H9 (cell line): ENCODE measurements at regions not wholly inside any gene's neighbourhood (a gene's known extent, or its start where the extent isn't known, plus 50 kb on each side); places are given as distances from the start of the nearest gene placed in this dataset.

ENCODE experiments used
- DNase-seq: peaks from one replicate; pipeline ENCODE4 v3.0.0-alpha.2; 2017
- H2AFZ ChIP-seq: one replicate; pipeline ENCODE4 v1.6.1; 2013; ENCODE audit warnings: mild to moderate bottlenecking, low read length, control low read depth, moderate library complexity
- H2AK5ac ChIP-seq: 2 replicates; pipeline ENCODE4 v1.6.1; 2013; ENCODE audit warnings: low read length, control low read depth, mixed read lengths; ENCODE audit not compliant: insufficient read length
- H2BK120ac ChIP-seq: one replicate; pipeline ENCODE4 v1.6.1; 2013; ENCODE audit warnings: low read depth, mild to moderate bottlenecking, low read length, control low read depth, inconsistent platforms; ENCODE audit not compliant: poor library complexity, severe bottlenecking
- H2BK12ac ChIP-seq: 2 replicates; pipeline ENCODE4 v1.6.1; 2013; ENCODE audit warnings: low read length, control low read depth, mixed read lengths, low read depth; ENCODE audit not compliant: insufficient read length
- H2BK15ac ChIP-seq: 2 replicates; pipeline ENCODE4 v1.6.1; 2013; ENCODE audit warnings: low read depth, low read length, control low read depth
- H2BK20ac ChIP-seq: one replicate; pipeline ENCODE4 v1.6.1; 2013; ENCODE audit warnings: low read depth, mild to moderate bottlenecking, low read length, control low read depth, inconsistent platforms; ENCODE audit not compliant: poor library complexity, severe bottlenecking
- H2BK5ac ChIP-seq: 2 replicates; pipeline ENCODE4 v1.6.1; 2013; ENCODE audit warnings: low read length, control low read depth, mixed read lengths; ENCODE audit not compliant: insufficient read length
- H3K14ac ChIP-seq: 2 replicates; pipeline ENCODE4 v1.6.1; 2013; ENCODE audit warnings: low read length, control low read depth; ENCODE audit not compliant: insufficient read depth
- H3K18ac ChIP-seq: 2 replicates; pipeline ENCODE4 v1.6.1; 2013; ENCODE audit warnings: low read depth, mild to moderate bottlenecking, mixed read lengths, low read length, control low read depth; ENCODE audit not compliant: insufficient read length
- H3K23ac ChIP-seq: 2 replicates; pipeline ENCODE4 v1.6.1; 2013; ENCODE audit warnings: low read length, control low read depth, mixed read lengths, low read depth; ENCODE audit not compliant: insufficient read length
- H3K23me2 ChIP-seq: 2 replicates; pipeline ENCODE4 v1.6.1; 2013; ENCODE audit warnings: low read depth, mild to moderate bottlenecking, mixed read lengths, low read length, control low read depth; ENCODE audit not compliant: insufficient read length, poor library complexity, severe bottlenecking
- H3K27ac ChIP-seq: 2 replicates; pipeline ENCODE4 v1.5.1; 2013; ENCODE audit warnings: low read length, control low read depth, mixed read lengths, low read depth; ENCODE audit not compliant: insufficient read length
- H3K27me3 ChIP-seq: 2 replicates; pipeline ENCODE4 v1.6.1; 2013; ENCODE audit warnings: low read length, control low read depth, inconsistent platforms; ENCODE audit not compliant: insufficient read depth
- H3K4ac ChIP-seq: 2 replicates; pipeline ENCODE4 v1.6.1; 2013; ENCODE audit warnings: low read depth, mild to moderate bottlenecking, control low read depth, inconsistent platforms, low read length, moderate library complexity
- H3K4me1 ChIP-seq: 2 replicates; pipeline ENCODE4 v1.6.1; 2013; ENCODE audit warnings: low read length, control low read depth, inconsistent platforms; ENCODE audit not compliant: insufficient read depth
- H3K4me2 ChIP-seq: 2 replicates; pipeline ENCODE4 v1.6.1; 2013; ENCODE audit warnings: low read length, control low read depth, mixed read lengths; ENCODE audit not compliant: insufficient read length, insufficient read depth
- H3K56ac ChIP-seq: 2 replicates; pipeline ENCODE4 v1.6.1; 2013; ENCODE audit warnings: low read depth, mild to moderate bottlenecking, mixed read lengths, low read length, control low read depth; ENCODE audit not compliant: insufficient read length
- H3K79me1 ChIP-seq: 2 replicates; pipeline ENCODE4 v1.6.1; 2013; ENCODE audit warnings: low read depth, mild to moderate bottlenecking, moderate library complexity, low read length, control low read depth, inconsistent platforms; ENCODE audit not compliant: insufficient read depth, poor library complexity, severe bottlenecking
- H3K79me2 ChIP-seq: 2 replicates; pipeline ENCODE4 v1.6.1; 2013; ENCODE audit warnings: low read length, control low read depth, inconsistent platforms; ENCODE audit not compliant: insufficient read depth
- H3K9ac ChIP-seq: 2 replicates; pipeline ENCODE4 v1.6.1; 2013; ENCODE audit warnings: low read length, control low read depth, mixed read lengths; ENCODE audit not compliant: insufficient read length; ENCODE audit errors: extremely low read depth
- H3K9me3 ChIP-seq: one replicate; pipeline ENCODE4 v1.6.1; 2013; ENCODE audit warnings: low read depth, low read length, inconsistent platforms; ENCODE audit not compliant: control insufficient read depth
- H3T11ph ChIP-seq: one replicate; pipeline ENCODE4 v1.6.1; 2013; ENCODE audit warnings: mild to moderate bottlenecking, low read length, control low read depth, inconsistent platforms
- H4K20me1 ChIP-seq: one replicate; pipeline ENCODE4 v1.6.1; 2013; ENCODE audit not compliant: control insufficient read depth, insufficient read length, insufficient read depth
- H4K5ac ChIP-seq: 2 replicates; pipeline ENCODE4 v1.6.1; 2013; ENCODE audit warnings: low read depth, mild to moderate bottlenecking, mixed read lengths, low read length, control low read depth; ENCODE audit not compliant: insufficient read length
- H4K8ac ChIP-seq: replicated peaks from 2 replicates; pipeline ENCODE4 v1.6.1; 2013; ENCODE audit warnings: low read length, control low read depth, mixed read lengths, low read depth; ENCODE audit not compliant: insufficient read length
- H4K91ac ChIP-seq: 2 replicates; pipeline ENCODE4 v1.6.1; 2013; ENCODE audit warnings: low read depth, mild to moderate bottlenecking, moderate library complexity, mixed read lengths, low read length, control low read depth; ENCODE audit not compliant: insufficient read length
- H3K27ac Mint-ChIP-seq, 3 experiments: 2 replicates in 2 of 3; 3 replicates in 1 of 3; pipeline ENCODE4 v1.8.0; 2020 to 2021; ENCODE audit warnings: mixed read lengths in 3 of 3, mild to moderate bottlenecking in 1 of 3, moderate library complexity in 1 of 3
- H3K27me3 Mint-ChIP-seq: 2 replicates; pipeline ENCODE4 v1.8.0; 2021; ENCODE audit warnings: low read depth, mild to moderate bottlenecking, moderate library complexity, mixed read lengths
- H3K36me3 Mint-ChIP-seq, 3 experiments: 2 replicates in 2 of 3; 3 replicates in 1 of 3; pipeline ENCODE4 v1.8.0; 2020 to 2021; ENCODE audit warnings: low read depth in 3 of 3, mixed read lengths in 3 of 3; ENCODE audit not compliant: insufficient read depth in 1 of 3
- H3K4me1 Mint-ChIP-seq, 2 experiments: 2 replicates each; pipeline ENCODE4 v1.8.0; 2020; ENCODE audit warnings: mixed read lengths in 2 of 2
- H3K4me3 Mint-ChIP-seq, 2 experiments: 2 replicates in 1 of 2; 3 replicates in 1 of 2; pipeline ENCODE4 v1.8.0; 2020 to 2021; ENCODE audit warnings: mild to moderate bottlenecking in 2 of 2, mixed read lengths in 2 of 2, moderate library complexity in 1 of 2
- H3K9me3 Mint-ChIP-seq, 2 experiments: 2 replicates in 1 of 2; 3 replicates in 1 of 2; pipeline ENCODE4 v1.8.0; 2020; ENCODE audit warnings: mild to moderate bottlenecking in 2 of 2, mixed read lengths in 2 of 2, moderate library complexity in 1 of 2
- WGBS: extraction: QIAGEN DNeasy Blood & Tissue Kit; methylation state at CpG from one replicate; pipeline ENCODE4 v1.1.7; 2013; ENCODE audit warnings: missing lambda C conversion rate, low lambda C conversion rate, mixed read lengths; ENCODE audit not compliant: insufficient read length; ENCODE audit errors: extremely low coverage; 5-methylcytosine and 5-hydroxymethylcytosine counted together
- TF ChIP-seq, protein P1 (sequence below): fragments of 200-600 bp; sonication (generic); conservative IDR thresholded peaks from 3 replicates; pipeline ENCODE4 v1.8.0; 2021; ENCODE audit warnings: antibody characterized with exemption, mild to moderate bottlenecking

- Histone ChIP-seq H4K8ac (no peak overlapping the region), H2BK20ac (no peak overlapping the region), H3K23me2 (no peaks in the 10 kb centered on the region), H3K4me2 (no peak overlapping the region), H3K18ac (no peak overlapping the region), H3T11ph (no peak overlapping the region), H3K56ac (no peak overlapping the region), H2BK12ac (no peak overlapping the region), H3K79me2 (no peaks in the 10 kb centered on the region), H2BK120ac (no peak overlapping the region), H2AK5ac (no peak overlapping the region), H3K79me1 (no peaks in the 10 kb centered on the region), H3K23ac (no peak overlapping the region), H3K14ac (no peak overlapping the region), H3K9ac (no peak overlapping the region), H2BK5ac (no peak overlapping the region), H3K27ac (no peak overlapping the region), H4K91ac (no peak overlapping the region), H3K9me3 (no peaks in the 10 kb centered on the region), H3K27me3 (no peaks in the 10 kb centered on the region), H3K4me1 (no peaks in the 10 kb centered on the region; the same call in 1 of the 2 replicates), H4K5ac (no peak overlapping the region), H3K4ac (no peak overlapping the region), H4K20me1 (no peaks in the 10 kb centered on the region), H2AFZ (no peak overlapping the region), H2BK15ac (no peak overlapping the region)
- TF ChIP-seq, protein P1, sequence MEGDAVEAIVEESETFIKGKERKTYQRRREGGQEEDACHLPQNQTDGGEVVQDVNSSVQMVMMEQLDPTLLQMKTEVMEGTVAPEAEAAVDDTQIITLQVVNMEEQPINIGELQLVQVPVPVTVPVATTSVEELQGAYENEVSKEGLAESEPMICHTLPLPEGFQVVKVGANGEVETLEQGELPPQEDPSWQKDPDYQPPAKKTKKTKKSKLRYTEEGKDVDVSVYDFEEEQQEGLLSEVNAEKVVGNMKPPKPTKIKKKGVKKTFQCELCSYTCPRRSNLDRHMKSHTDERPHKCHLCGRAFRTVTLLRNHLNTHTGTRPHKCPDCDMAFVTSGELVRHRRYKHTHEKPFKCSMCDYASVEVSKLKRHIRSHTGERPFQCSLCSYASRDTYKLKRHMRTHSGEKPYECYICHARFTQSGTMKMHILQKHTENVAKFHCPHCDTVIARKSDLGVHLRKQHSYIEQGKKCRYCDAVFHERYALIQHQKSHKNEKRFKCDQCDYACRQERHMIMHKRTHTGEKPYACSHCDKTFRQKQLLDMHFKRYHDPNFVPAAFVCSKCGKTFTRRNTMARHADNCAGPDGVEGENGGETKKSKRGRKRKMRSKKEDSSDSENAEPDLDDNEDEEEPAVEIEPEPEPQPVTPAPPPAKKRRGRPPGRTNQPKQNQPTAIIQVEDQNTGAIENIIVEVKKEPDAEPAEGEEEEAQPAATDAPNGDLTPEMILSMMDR = no peak
- DNase-seq = no peak
- H3K27me3 Mint-ChIP-seq = no peaks in the 10 kb centered on the region
- H3K9me3 Mint-ChIP-seq = no peaks in the 10 kb centered on the region
- no peaks in the 10 kb centered on the region for H3K36me3 Mint-ChIP-seq
- H3K27ac Mint-ChIP-seq = no peak overlapping the region
- no peak overlapping the region for H3K4me3 Mint-ChIP-seq
- WGBS = no CpG with 5 or more reads among the region's 3 CpGs
- peaks cover 6% of the 10 kb centered on the region in 2 experiments for H3K4me1 Mint-ChIP-seq
These were observed 132.1 kb upstream of the NPY2R start for GRCh38 chr4:155076256-155076785.
